ENCODE measurements at regions not wholly inside any gene's neighbourhood (a gene's known extent, or its start where the extent isn't known, plus 50 kb on each side); places are given as distances from the start of the nearest gene placed in this dataset.

DNA sequence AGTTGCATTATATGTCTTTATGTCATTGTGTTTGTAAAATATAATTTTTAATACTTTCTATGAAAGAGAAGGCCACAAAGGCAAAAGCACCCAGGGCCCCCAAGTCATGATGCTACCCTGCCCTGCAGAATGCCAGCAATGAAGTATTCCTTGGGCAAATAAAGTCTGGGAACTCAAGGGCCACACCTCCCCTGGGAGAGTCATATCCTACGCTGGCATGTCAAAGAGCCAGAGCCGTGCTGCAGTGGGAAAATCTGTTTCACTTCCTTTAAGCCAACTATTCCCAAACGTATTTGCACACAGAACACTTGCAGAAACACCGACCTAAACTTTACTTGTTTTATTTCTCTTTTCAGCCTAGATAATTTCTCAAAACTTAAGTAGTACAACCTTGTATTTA, 98.4 kb upstream of the KAZN start:
- Mint-ChIP-seq H3K9me3 (no peaks in the 10 kb centered on the region), H3K27ac (no peak overlapping the region), H3K4me3 (no peak overlapping the region)

DNA sequence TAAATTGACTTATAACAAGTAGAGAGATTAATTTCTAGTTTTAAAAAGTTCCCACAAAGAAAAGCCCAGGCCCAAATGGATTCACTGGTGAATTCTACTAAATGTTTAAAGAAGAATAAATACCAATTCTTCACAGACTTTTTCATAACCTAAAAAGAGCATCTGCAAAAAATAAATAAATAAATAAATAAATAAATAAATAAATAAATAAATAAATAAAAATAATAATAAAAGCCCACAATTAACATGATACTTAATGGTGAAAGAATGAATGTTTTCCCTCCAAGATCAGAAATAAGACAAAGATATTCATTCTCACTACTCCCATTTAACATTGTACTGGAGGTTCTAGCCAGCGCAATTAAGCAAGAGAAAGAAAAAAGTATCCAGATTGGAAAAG, 97.6 kb upstream of the KAZN start:
- Mint-ChIP-seq H3K27me3 (ENCODE audit: low read depth) (no peaks in the 10 kb centered on the region), H3K4me1 (ENCODE audit: low read depth) (peaks cover 3% of the 10 kb centered on the region), H3K4me3 (no peak overlapping the region), H3K27ac (no peak overlapping the region), H3K9me3 (no peaks in the 10 kb centered on the region), H3K36me3 (ENCODE audit: low read depth) (no peaks in the 10 kb centered on the region)
- DNase-seq (ENCODE audit: low spot score): no peak

More for the DNA sequence above, 98.4 kb upstream of the KAZN start:
- H3K4me1 Mint-ChIP-seq (ENCODE audit: low read depth): peaks cover 3% of the 10 kb centered on the region
- H3K36me3 Mint-ChIP-seq (ENCODE audit: low read depth): no peaks in the 10 kb centered on the region
- H3K27me3 Mint-ChIP-seq (ENCODE audit: low read depth): no peaks in the 10 kb centered on the region
- no peak for DNase-seq (ENCODE audit: low spot score)

GRCh38 chr1:14504517-14504916, 94.0 kb upstream of the KAZN start:
- no peak for DNase-seq (ENCODE audit: low spot score)
- no peaks in the 10 kb centered on the region for H3K27me3 Mint-ChIP-seq (ENCODE audit: low read depth)
- H3K4me3 Mint-ChIP-seq: no peak overlapping the region
- no peak overlapping the region for H3K27ac Mint-ChIP-seq
- no peaks in the 10 kb centered on the region for H3K9me3 Mint-ChIP-seq
- H3K36me3 Mint-ChIP-seq (ENCODE audit: low read depth): no peaks in the 10 kb centered on the region
- H3K4me1 Mint-ChIP-seq (ENCODE audit: low read depth): peaks cover 3% of the 10 kb centered on the region

- H3K4me1 Mint-ChIP-seq (ENCODE audit: low read depth): no peaks in the 10 kb centered on the region
- no peak overlapping the region for H3K4me3 Mint-ChIP-seq
- no peaks in the 10 kb centered on the region for H3K9me3 Mint-ChIP-seq
Observed at GRCh38 chr1:14506471-14507255, 91.8 kb upstream of the KAZN start.

DNA sequence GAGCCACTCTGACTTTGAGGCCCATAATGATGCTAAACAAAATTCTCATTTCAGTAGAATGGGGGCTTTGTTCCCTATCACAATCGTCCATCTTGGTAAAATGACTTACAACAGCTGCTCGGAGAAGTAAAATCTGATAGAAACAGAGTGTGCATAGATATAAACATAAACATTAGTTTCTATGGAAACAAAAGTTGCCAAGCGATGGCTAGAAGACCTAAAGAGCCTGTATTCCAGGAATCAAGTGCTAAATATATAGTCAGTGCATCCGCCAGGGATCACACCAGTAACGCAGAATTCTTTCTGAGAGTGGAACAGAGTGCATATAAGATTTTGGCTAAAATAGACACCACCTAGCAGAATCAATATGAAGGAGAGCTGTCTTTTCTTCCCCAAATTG, 91.2 kb upstream of the KAZN start:
- Mint-ChIP-seq H3K4me1 (ENCODE audit: low read depth) (no peaks in the 10 kb centered on the region), H3K36me3 (ENCODE audit: low read depth) (no peaks in the 10 kb centered on the region), H3K27ac (no peak overlapping the region), H3K4me3 (no peak overlapping the region), H3K27me3 (ENCODE audit: low read depth) (no peaks in the 10 kb centered on the region), H3K9me3 (no peaks in the 10 kb centered on the region)
- no peak for DNase-seq (ENCODE audit: low spot score)

More at GRCh38 chr1:14506471-14507255, 91.8 kb upstream of the KAZN start:
- DNase-seq (ENCODE audit: low spot score): no peak
- no peaks in the 10 kb centered on the region for H3K36me3 Mint-ChIP-seq (ENCODE audit: low read depth)
- no peak overlapping the region for H3K27ac Mint-ChIP-seq
- no peaks in the 10 kb centered on the region for H3K27me3 Mint-ChIP-seq (ENCODE audit: low read depth)

- H3K9me3 Mint-ChIP-seq: no peaks in the 10 kb centered on the region
- H3K4me3 Mint-ChIP-seq: no peak overlapping the region
- no peaks in the 10 kb centered on the region for H3K4me1 Mint-ChIP-seq (ENCODE audit: low read depth)
- no peaks in the 10 kb centered on the region for H3K36me3 Mint-ChIP-seq (ENCODE audit: low read depth)
- DNase-seq (ENCODE audit: low spot score): no peak
- no peak overlapping the region for H3K27ac Mint-ChIP-seq
- H3K27me3 Mint-ChIP-seq (ENCODE audit: low read depth): no peaks in the 10 kb centered on the region
Observed at GRCh38 chr1:14508613-14509012, 89.9 kb upstream of the KAZN start.

GRCh38 chr1:14511166-14511680, 87.3 kb upstream of the KAZN start:
- no peaks in the 10 kb centered on the region for H3K9me3 Mint-ChIP-seq
- H3K27ac Mint-ChIP-seq: no peak overlapping the region
- H3K36me3 Mint-ChIP-seq (ENCODE audit: low read depth): no peaks in the 10 kb centered on the region
- H3K4me1 Mint-ChIP-seq (ENCODE audit: low read depth): no peaks in the 10 kb centered on the region
- H3K4me3 Mint-ChIP-seq: no peak overlapping the region
- no peak for DNase-seq (ENCODE audit: low spot score)
- H3K27me3 Mint-ChIP-seq (ENCODE audit: low read depth): no peaks in the 10 kb centered on the region

GRCh38 chr1:14511796-14512585, 86.5 kb upstream of the KAZN start:
- H3K9me3 Mint-ChIP-seq: no peaks in the 10 kb centered on the region
- no peaks in the 10 kb centered on the region for H3K4me1 Mint-ChIP-seq (ENCODE audit: low read depth)
- no peak overlapping the region for H3K27ac Mint-ChIP-seq
- H3K36me3 Mint-ChIP-seq (ENCODE audit: low read depth): no peaks in the 10 kb centered on the region
- DNase-seq (ENCODE audit: low spot score): no peak
- H3K4me3 Mint-ChIP-seq: no peak overlapping the region
- H3K27me3 Mint-ChIP-seq (ENCODE audit: low read depth): no peaks in the 10 kb centered on the region

DNA sequence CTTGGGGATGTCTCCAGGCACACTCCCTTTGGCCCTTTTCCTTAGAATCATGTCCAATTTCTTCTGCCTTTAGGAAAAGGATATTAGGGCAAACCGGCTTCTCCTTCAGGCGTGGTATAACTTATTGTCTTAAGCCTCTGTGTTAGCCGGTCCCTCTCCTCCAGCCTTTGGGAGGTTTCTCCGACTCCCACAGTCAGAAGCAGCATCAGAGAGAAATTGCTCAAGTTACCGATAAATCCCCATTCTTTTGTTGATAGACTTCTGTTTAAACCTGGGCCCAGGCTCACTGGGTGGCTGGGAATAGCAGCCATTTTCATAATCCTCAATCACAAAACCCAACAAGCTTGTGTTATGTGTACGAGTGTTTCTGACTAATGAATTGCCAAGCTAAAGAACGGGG, 85.4 kb upstream of the KAZN start:
- H3K9me3 Mint-ChIP-seq: no peaks in the 10 kb centered on the region
- DNase-seq (ENCODE audit: low spot score): no peak
- H3K4me3 Mint-ChIP-seq: no peak overlapping the region
- H3K27me3 Mint-ChIP-seq (ENCODE audit: low read depth): no peaks in the 10 kb centered on the region
- no peaks in the 10 kb centered on the region for H3K36me3 Mint-ChIP-seq (ENCODE audit: low read depth)
- H3K4me1 Mint-ChIP-seq (ENCODE audit: low read depth): no peaks in the 10 kb centered on the region
- no peak overlapping the region for H3K27ac Mint-ChIP-seq

DNA sequence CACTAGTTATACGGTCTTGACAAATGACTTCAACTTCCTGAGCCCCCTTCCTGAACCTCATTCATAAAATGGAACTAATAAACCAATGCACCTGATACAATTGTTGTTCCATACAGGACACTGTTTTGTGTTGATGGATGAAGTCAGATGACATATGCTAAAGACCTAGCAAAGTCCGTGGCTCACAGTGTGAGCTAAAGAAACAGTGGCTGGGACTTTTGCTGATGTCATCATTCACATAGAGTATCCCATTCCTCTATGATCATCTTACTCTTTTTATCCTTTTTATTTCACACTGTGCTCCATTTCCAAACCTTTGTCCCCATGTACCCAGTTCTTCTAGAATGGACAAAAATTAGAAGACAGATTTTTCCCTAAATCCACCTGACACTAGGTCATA, 83.7 kb upstream of the KAZN start:
- no peak for DNase-seq (ENCODE audit: low spot score)
- H3K4me3 Mint-ChIP-seq: no peak overlapping the region
- H3K9me3 Mint-ChIP-seq: no peaks in the 10 kb centered on the region
- no peak overlapping the region for H3K27ac Mint-ChIP-seq
- no peaks in the 10 kb centered on the region for H3K4me1 Mint-ChIP-seq (ENCODE audit: low read depth)
- H3K36me3 Mint-ChIP-seq (ENCODE audit: low read depth): no peaks in the 10 kb centered on the region
- no peaks in the 10 kb centered on the region for H3K27me3 Mint-ChIP-seq (ENCODE audit: low read depth)

DNA sequence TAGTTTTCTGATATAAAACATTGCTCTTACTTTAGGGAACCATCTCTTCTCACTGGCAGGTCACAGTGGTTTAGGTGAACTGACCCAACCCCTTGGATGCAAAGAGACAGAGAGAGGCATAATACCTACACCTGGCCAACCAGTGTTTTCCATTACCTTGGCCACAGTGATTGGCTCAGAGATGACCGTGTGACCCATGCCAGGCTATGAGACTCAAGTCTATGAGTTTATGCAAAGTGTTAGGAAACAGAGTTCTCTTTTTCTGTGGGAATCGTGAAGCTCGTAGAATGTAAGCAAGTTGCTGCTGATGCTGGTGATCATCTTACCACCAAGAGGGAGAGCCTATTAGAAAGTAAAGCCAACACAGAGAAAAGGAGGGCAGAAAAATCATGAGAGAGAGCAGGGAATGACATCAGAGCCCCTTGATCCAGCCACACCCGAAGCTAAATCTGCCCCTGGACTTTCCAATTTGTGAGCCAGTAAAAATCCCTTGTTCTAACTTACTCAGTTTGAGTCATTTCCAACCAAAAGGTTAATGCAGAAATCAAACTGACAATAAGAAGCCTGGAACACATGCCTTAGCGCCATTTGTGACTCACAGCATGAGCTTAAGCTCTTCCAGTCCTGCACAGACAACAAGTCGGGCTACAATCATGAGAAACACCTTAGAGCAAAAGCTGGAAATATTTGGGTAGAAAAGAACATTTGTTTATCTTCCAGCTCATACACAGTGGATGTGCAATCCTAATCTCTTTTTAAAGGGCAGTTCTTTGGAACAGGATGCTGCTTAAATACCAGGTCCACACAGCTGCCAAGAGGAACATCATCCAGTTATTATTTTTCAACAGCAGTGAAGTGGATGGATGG, 81.3 kb upstream of the KAZN start:
- no peak overlapping the region for H3K27ac Mint-ChIP-seq
- no peaks in the 10 kb centered on the region for H3K27me3 Mint-ChIP-seq (ENCODE audit: low read depth)
- no peak for DNase-seq (ENCODE audit: low spot score)
- H3K4me1 Mint-ChIP-seq (ENCODE audit: low read depth): no peaks in the 10 kb centered on the region
- H3K4me3 Mint-ChIP-seq: no peak overlapping the region
- no peaks in the 10 kb centered on the region for H3K36me3 Mint-ChIP-seq (ENCODE audit: low read depth)
- no peaks in the 10 kb centered on the region for H3K9me3 Mint-ChIP-seq

- Mint-ChIP-seq H3K27me3 (ENCODE audit: low read depth) (no peaks in the 10 kb centered on the region), H3K4me3 (no peak overlapping the region), H3K4me1 (ENCODE audit: low read depth) (no peaks in the 10 kb centered on the region), H3K27ac (no peak overlapping the region), H3K9me3 (no peaks in the 10 kb centered on the region), H3K36me3 (ENCODE audit: low read depth) (no peaks in the 10 kb centered on the region)
- DNase-seq (ENCODE audit: low spot score): no peak
Observed at GRCh38 chr1:14517841-14518180, 80.7 kb upstream of the KAZN start.

- H3K27me3 Mint-ChIP-seq (ENCODE audit: low read depth): no peaks in the 10 kb centered on the region
- no peaks in the 10 kb centered on the region for H3K9me3 Mint-ChIP-seq
- no peak for DNase-seq (ENCODE audit: low spot score)
- H3K4me1 Mint-ChIP-seq (ENCODE audit: low read depth): no peaks in the 10 kb centered on the region
- H3K27ac Mint-ChIP-seq: no peak overlapping the region
- H3K36me3 Mint-ChIP-seq (ENCODE audit: low read depth): no peaks in the 10 kb centered on the region
- H3K4me3 Mint-ChIP-seq: no peak overlapping the region
Observed at GRCh38 chr1:14519976-14520375, 78.5 kb upstream of the KAZN start.
